CD8-positive, alpha-beta memory T cell (primary cell): ENCODE measurements at regions not wholly inside any gene's neighbourhood (a gene's known extent, or its start where the extent isn't known, plus 50 kb on each side); places are given as distances from the start of the nearest gene placed in this dataset.

Source experiments
- CTCF ChIA-PET: fragments of 350-600 bp; sonication (Branson Sonifier 250); formaldehyde crosslinking; loops from one replicate; lab custom pipeline; 2021; ENCODE audit warnings: antibody characterized with exemption; lab: Charles Lee
- POLR2A ChIA-PET: fragments of 350-600 bp; sonication (Branson Sonifier 250); formaldehyde crosslinking; loops from one replicate; lab custom pipeline; 2021; ENCODE audit warnings: antibody characterized with exemption; lab: Charles Lee
- DNase-seq, 5 donors: peaks; one replicate each; pipeline versions ENCODE4 v3.0.0 to v3.0.0-alpha.2; 2020 to 2022; ENCODE audit warnings: mixed read lengths in 1 of 5
- H3K27ac ChIP-seq: one replicate; pipeline ENCODE4 v1.7.0; 2013; ENCODE audit warnings: low read depth, mild to moderate bottlenecking, low read length, moderate library complexity
- H3K27me3 ChIP-seq: 2 replicates; pipeline ENCODE4 v1.7.0; 2013; ENCODE audit warnings: low read length, mild to moderate bottlenecking; ENCODE audit not compliant: insufficient read depth, poor library complexity, severe bottlenecking
- H3K36me3 ChIP-seq: 2 replicates; pipeline ENCODE4 v1.7.0; 2013; ENCODE audit warnings: mild to moderate bottlenecking, low read length, moderate library complexity; ENCODE audit not compliant: insufficient read depth
- H3K4me1 ChIP-seq: 2 replicates; pipeline ENCODE4 v1.7.0; 2013; ENCODE audit warnings: mild to moderate bottlenecking, low read length, moderate library complexity; ENCODE audit not compliant: insufficient read depth
- H3K4me3 ChIP-seq: 2 replicates; pipeline ENCODE4 v1.7.0; 2013; ENCODE audit warnings: mild to moderate bottlenecking, low read length
- H3K9me3 ChIP-seq: 2 replicates; pipeline ENCODE4 v1.7.0; 2013; ENCODE audit warnings: mild to moderate bottlenecking, low read length
- H3K27ac Mint-ChIP-seq, 8 donors: one replicate each; pipeline ENCODE4 v1.8.0; 2020 to 2021; ENCODE audit warnings: mixed read lengths in 8 of 8, mild to moderate bottlenecking in 6 of 8, inconsistent platforms in 3 of 8, moderate library complexity in 3 of 8
- H3K27me3 Mint-ChIP-seq, 2 donors: one replicate each; pipeline ENCODE4 v1.8.0; 2020 to 2021; ENCODE audit warnings: mixed read lengths in 2 of 2, mild to moderate bottlenecking in 1 of 2, moderate library complexity in 1 of 2
- H3K36me3 Mint-ChIP-seq, 3 donors: one replicate each; pipeline ENCODE4 v1.8.0; 2020 to 2021; ENCODE audit warnings: mixed read lengths in 3 of 3, inconsistent platforms in 1 of 3, mild to moderate bottlenecking in 1 of 3
- H3K4me1 Mint-ChIP-seq, 3 donors: one replicate each; pipeline ENCODE4 v1.8.0; 2020 to 2021; ENCODE audit warnings: mixed read lengths in 3 of 3, inconsistent platforms in 1 of 3, mild to moderate bottlenecking in 1 of 3
- H3K4me3 Mint-ChIP-seq, 7 donors: one replicate each; pipeline ENCODE4 v1.8.0; 2020 to 2021; ENCODE audit warnings: mixed read lengths in 7 of 7, mild to moderate bottlenecking in 6 of 7, moderate library complexity in 4 of 7, inconsistent platforms in 2 of 7
- H3K9me3 Mint-ChIP-seq, 5 donors: one replicate each; pipeline ENCODE4 v1.8.0; 2020 to 2022; ENCODE audit warnings: mixed read lengths in 5 of 5, mild to moderate bottlenecking in 3 of 5, moderate library complexity in 2 of 5, inconsistent platforms in 1 of 5

GRCh38 chr12:70178038-70178437 is 65.2 kb upstream of the CNOT2 start:
- Mint-ChIP-seq H3K27ac (no peak overlapping the region), H3K9me3 (peaks cover 3 to 7% (median 4%) of the 10 kb centered on the region in 5 donors), H3K4me3 (no peak overlapping the region), H3K36me3 (no peaks in the 10 kb centered on the region), H3K27me3 (peaks cover 10 to 16% of the 10 kb centered on the region in 2 donors), H3K4me1 (no peaks in the 10 kb centered on the region)
- ChIA-PET CTCF (no interaction called here), POLR2A (no interaction called here)
- DNase-seq: no peak
- no peaks in the 10 kb centered on the region for H3K4me1 ChIP-seq
- no peak overlapping the region for H3K4me3 ChIP-seq
- no peaks in the 10 kb centered on the region for H3K9me3 ChIP-seq
- H3K27me3 ChIP-seq: no peaks in the 10 kb centered on the region
- H3K27ac ChIP-seq: no peak overlapping the region
- no peaks in the 10 kb centered on the region for H3K36me3 ChIP-seq

- Mint-ChIP-seq H3K4me1 (no peaks in the 10 kb centered on the region), H3K36me3 (no peaks in the 10 kb centered on the region), H3K9me3 (peaks cover 3 to 9% (median 4%) of the 10 kb centered on the region in 5 donors), H3K27me3 (peaks cover 14 to 17% of the 10 kb centered on the region in 2 donors), H3K4me3 (no peak overlapping the region), H3K27ac (no peak overlapping the region)
- CTCF ChIA-PET: no interaction called here
- H3K36me3 ChIP-seq: no peaks in the 10 kb centered on the region
- H3K27me3 ChIP-seq: no peaks in the 10 kb centered on the region
- H3K4me3 ChIP-seq: no peak overlapping the region
- H3K27ac ChIP-seq: no peak overlapping the region
- H3K4me1 ChIP-seq: no peaks in the 10 kb centered on the region
- POLR2A ChIA-PET: no interaction called here
- DNase-seq: no peak
- H3K9me3 ChIP-seq: no peaks in the 10 kb centered on the region
Observed at GRCh38 chr12:70180130-70180529, 63.1 kb upstream of the CNOT2 start.

- H3K27me3 Mint-ChIP-seq: peaks cover 12 to 14% of the 10 kb centered on the region in 2 donors
- no peaks in the 10 kb centered on the region for H3K36me3 ChIP-seq
- H3K9me3 Mint-ChIP-seq: peaks cover 0 to 9% (median 4%) of the 10 kb centered on the region in 5 donors
- no peak overlapping the region for H3K27ac ChIP-seq
- ChIA-PET CTCF (no interaction called here), POLR2A (no interaction called here)
- H3K27me3 ChIP-seq: no peaks in the 10 kb centered on the region
- DNase-seq: no peak
- H3K36me3 Mint-ChIP-seq: no peaks in the 10 kb centered on the region
- H3K4me3 ChIP-seq: no peak overlapping the region
- H3K9me3 ChIP-seq: no peaks in the 10 kb centered on the region
- no peak overlapping the region for H3K27ac Mint-ChIP-seq
- no peaks in the 10 kb centered on the region for H3K4me1 Mint-ChIP-seq
- H3K4me1 ChIP-seq: no peaks in the 10 kb centered on the region
- no peak overlapping the region for H3K4me3 Mint-ChIP-seq
Observed at GRCh38 chr12:70185301-70185700, 57.9 kb upstream of the CNOT2 start.

DNA sequence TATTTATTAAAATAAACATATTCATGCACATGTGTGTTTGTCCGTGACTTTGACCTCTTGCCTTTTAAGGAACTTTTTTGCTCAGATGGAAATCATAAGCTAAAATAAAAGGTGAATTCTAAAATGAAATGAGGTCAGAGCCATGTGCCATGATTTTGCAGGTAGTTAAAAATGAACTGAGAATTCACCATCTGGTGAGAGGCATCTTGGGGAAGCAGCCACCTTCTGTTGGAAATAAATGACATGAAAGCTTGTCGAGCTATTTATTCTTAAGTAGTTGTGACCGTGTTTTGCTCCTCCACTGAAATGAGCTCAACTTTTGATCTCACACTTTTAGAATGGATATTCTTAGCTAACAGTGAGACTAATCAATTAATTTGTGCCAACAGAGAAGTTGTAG is 56.8 kb upstream of the CNOT2 start:
- Mint-ChIP-seq H3K4me3 (no peak overlapping the region), H3K27ac (no peak overlapping the region), H3K9me3 (peaks cover 0 to 9% (median 0%) of the 10 kb centered on the region in 5 donors), H3K27me3 (peaks cover 10 to 12% of the 10 kb centered on the region in 2 donors), H3K4me1 (no peaks in the 10 kb centered on the region), H3K36me3 (no peaks in the 10 kb centered on the region)
- ChIA-PET POLR2A (no interaction called here), CTCF (no interaction called here)
- H3K27ac ChIP-seq: no peak overlapping the region
- H3K27me3 ChIP-seq: no peaks in the 10 kb centered on the region
- H3K4me1 ChIP-seq: no peaks in the 10 kb centered on the region
- no peaks in the 10 kb centered on the region for H3K9me3 ChIP-seq
- no peak for DNase-seq
- H3K36me3 ChIP-seq: no peaks in the 10 kb centered on the region
- no peak overlapping the region for H3K4me3 ChIP-seq

- Histone ChIP-seq H3K27ac (no peak overlapping the region), H3K36me3 (no peaks in the 10 kb centered on the region), H3K4me1 (no peaks in the 10 kb centered on the region), H3K27me3 (no peaks in the 10 kb centered on the region), H3K4me3 (no peak overlapping the region), H3K9me3 (no peaks in the 10 kb centered on the region)
- Mint-ChIP-seq H3K4me3 (no peak overlapping the region), H3K27ac (no peak overlapping the region), H3K4me1 (no peaks in the 10 kb centered on the region), H3K9me3 (no peaks in the 10 kb centered on the region), H3K36me3 (no peaks in the 10 kb centered on the region), H3K27me3 (peaks cover under 1 to 1% of the 10 kb centered on the region in 2 donors)
- DNase-seq: no peak
- ChIA-PET POLR2A (no interaction called here), CTCF (no interaction called here)
Observed at GRCh38 chr12:70190262-70191010, 52.8 kb upstream of the CNOT2 start.
